ENCODE measurements at regions not wholly inside any gene's neighbourhood (a gene's known extent, or its start where the extent isn't known, plus 50 kb on each side); places are given as distances from the start of the nearest gene placed in this dataset.

DNA sequence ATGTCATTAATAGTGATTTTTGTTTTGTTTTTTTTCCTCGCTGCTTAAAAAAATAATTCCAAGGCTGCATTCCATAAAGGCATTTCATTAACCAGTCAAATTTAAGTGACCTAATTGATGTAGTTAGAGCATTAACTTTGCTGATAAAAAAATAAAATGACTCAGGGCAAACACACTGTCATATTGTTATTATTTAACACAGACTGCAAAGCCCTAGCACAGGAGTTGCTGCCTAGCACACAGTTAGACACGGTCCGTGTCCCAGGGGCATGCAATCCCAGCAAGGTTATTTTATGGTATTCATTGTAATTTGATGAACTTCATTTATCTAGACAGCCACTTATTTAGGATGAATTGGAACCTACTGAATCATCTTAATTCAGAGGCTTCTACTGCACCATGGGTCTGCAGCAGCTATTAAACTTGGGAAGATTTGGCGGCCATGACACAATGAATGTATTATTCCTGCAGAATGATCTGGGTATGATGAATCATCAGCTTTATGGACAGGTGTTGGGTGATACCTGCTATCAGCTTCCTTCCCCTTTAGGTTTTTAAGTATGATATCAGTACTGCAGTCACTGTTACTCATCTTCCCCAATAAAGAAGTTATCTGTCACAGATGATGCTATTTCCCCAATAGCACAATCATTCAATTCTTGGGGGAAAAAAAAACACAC, 182.7 kb downstream of the PPARGC1A start:
- intact Hi-C loops (cut with DNase I) = no loop called here
- H3K27ac ChIP-seq = no peak overlapping the region
- no peak overlapping the region for H3K4me3 ChIP-seq
- H3K36me3 ChIP-seq = no peaks in the 10 kb centered on the region
- ATAC-seq (no peak), DNase-seq (no peak)
- WGBS, 2 donors = 89 to 90% methylated on average over 4 of the region's 4 CpGs
- no peaks in the 10 kb centered on the region for H3K27me3 ChIP-seq
- peaks cover 0 to 3% (median 0%) of the 10 kb centered on the region in 11 donors for H3K9me3 ChIP-seq
- no peaks in the 10 kb centered on the region for H3K4me1 ChIP-seq
- TF ChIP-seq, protein P1, sequence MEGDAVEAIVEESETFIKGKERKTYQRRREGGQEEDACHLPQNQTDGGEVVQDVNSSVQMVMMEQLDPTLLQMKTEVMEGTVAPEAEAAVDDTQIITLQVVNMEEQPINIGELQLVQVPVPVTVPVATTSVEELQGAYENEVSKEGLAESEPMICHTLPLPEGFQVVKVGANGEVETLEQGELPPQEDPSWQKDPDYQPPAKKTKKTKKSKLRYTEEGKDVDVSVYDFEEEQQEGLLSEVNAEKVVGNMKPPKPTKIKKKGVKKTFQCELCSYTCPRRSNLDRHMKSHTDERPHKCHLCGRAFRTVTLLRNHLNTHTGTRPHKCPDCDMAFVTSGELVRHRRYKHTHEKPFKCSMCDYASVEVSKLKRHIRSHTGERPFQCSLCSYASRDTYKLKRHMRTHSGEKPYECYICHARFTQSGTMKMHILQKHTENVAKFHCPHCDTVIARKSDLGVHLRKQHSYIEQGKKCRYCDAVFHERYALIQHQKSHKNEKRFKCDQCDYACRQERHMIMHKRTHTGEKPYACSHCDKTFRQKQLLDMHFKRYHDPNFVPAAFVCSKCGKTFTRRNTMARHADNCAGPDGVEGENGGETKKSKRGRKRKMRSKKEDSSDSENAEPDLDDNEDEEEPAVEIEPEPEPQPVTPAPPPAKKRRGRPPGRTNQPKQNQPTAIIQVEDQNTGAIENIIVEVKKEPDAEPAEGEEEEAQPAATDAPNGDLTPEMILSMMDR (IDR thresholded peaks at IDR 0.05) = no peak

DNA sequence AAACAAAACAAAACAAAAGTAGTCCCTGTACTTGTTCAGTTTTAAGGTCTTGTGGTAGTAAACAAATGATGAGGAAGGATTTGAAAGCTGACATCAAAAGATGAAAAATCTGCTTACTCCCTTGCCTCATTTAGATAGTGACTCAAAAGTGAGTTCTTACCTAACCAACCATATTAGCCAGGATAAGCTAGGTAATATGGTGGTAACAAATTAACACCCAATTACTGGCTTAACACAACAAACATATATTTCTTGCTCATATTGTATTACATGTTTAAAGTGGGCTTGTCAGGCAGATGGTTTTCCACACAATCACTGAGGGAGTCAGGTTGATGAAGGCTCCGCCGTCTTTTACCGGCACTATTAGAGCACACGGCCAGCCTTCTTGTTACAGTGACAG, 189.7 kb downstream of the PPARGC1A start:
- 96 to 97% methylated on average over 4 of the region's 4 CpGs for WGBS, 2 donors
- intact Hi-C loops (cut with DNase I) = no loop called here
- TF ChIP-seq, protein P1 (IDR thresholded peaks at IDR 0.05) = no peak
- no peaks in the 10 kb centered on the region for H3K27me3 ChIP-seq
- no peak overlapping the region for H3K4me3 ChIP-seq
- no peaks in the 10 kb centered on the region for H3K36me3 ChIP-seq
- H3K9me3 ChIP-seq = peaks cover 0 to 3% (median 0%) of the 10 kb centered on the region in 11 donors
- no peak overlapping the region for H3K27ac ChIP-seq
- DNase-seq (no peak), ATAC-seq (no peak)
- H3K4me1 ChIP-seq = peaks cover 0 to 8% (median 0%) of the 10 kb centered on the region in 9 donors

DNA sequence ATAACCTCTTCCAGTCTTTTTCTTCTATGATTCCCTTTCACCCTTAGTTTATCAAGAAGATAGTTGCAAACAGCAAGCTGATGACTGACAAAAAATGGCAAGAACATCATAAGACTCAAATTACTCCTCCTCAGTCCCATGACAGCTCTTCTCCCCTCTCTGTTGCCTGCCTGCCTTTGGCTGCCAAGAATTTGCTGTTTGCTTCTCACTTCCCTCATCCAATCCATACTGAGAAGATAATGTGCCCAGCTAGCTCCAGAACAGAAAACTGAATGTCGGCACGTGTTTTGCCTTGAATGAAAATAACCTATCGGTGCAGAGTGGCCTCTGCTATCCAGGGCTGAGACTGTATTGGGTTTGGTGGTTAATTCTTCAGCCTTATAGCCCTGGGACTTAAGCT, 192.1 kb downstream of the PPARGC1A start:
- intact Hi-C loops (cut with DNase I) = no loop called here
- no peaks in the 10 kb centered on the region for H3K9me3 ChIP-seq
- TF ChIP-seq, protein P1 (IDR thresholded peaks at IDR 0.05) = no peak
- no peak overlapping the region for H3K4me3 ChIP-seq
- ATAC-seq = peak in 2 of 8 donors; percentile 42 to 54
- no peak overlapping the region for H3K27ac ChIP-seq
- H3K4me1 ChIP-seq = peaks cover 0 to 8% (median 0%) of the 10 kb centered on the region in 9 donors
- H3K27me3 ChIP-seq = no peaks in the 10 kb centered on the region
- 35 to 36% methylated on average over 3 of the region's 3 CpGs for WGBS, 2 donors
- DNase-seq = peak in 1 of 2 donors; percentile 4
- no peaks in the 10 kb centered on the region for H3K36me3 ChIP-seq

DNA sequence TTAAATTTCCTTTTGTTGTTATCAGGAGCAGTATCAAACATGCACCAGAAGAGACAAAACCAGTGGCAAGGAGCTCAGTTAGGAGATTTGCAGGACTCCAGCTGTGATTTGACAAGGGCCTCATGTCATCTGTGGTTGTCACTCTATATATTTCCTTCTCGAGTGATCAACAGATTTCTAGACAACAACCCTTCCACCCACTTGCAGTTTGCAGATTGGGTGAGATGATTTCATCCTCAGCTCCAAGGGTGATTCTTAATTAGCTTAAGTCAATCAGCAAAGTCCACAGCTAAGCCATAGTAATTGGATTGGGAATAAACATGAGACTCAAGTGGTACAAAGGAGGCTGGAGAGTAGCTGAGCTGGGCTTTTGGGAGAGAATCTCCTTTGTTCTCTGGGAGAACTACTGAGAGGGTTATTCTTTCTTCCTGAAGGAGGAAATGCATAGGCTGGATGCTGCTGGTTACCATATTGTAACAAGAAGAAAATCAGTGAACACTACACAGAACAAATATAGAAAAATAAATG, 192.8 kb downstream of the PPARGC1A start:
- 60 to 79% methylated on average over 1 of the region's 1 CpG for WGBS, 2 donors
- ATAC-seq (no peak), DNase-seq (no peak)
- no peaks in the 10 kb centered on the region for H3K36me3 ChIP-seq
- H3K4me3 ChIP-seq = no peak overlapping the region
- intact Hi-C loops (cut with DNase I) = no loop called here
- no peaks in the 10 kb centered on the region for H3K9me3 ChIP-seq
- H3K4me1 ChIP-seq = peaks cover 0 to 8% (median 0%) of the 10 kb centered on the region in 9 donors
- H3K27me3 ChIP-seq = no peaks in the 10 kb centered on the region
- TF ChIP-seq, protein P1 (IDR thresholded peaks at IDR 0.05) = no peak
- H3K27ac ChIP-seq = no peak overlapping the region
